ENCODE measurements at regions not wholly inside any gene's neighbourhood (a gene's known extent, or its start where the extent isn't known, plus 50 kb on each side); places are given as distances from the start of the nearest gene placed in this dataset.

DNA sequence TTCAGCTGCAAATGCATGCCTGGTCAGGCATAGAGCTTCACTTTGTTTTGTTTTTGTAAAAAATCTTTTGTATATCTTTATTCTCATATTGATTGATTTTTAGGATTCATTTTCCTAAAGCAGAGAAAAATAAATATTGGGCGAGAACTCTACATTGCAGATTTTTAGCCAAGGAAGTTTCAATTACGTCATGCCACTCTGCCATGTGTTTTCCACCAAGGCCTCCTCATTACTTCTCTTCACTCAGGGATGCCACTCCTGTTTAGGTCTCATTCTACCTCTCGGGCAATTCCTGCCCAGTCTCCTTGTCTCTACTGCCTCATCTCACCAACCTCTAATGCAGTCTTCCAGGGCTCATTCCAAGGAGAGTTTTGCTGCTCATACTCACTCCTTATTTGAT lies 497.3 kb upstream of the SPTLC3 start:
- no peaks in the 10 kb centered on the region for H4K20me1 ChIP-seq (replicated peaks; ENCODE audit: control insufficient read depth, extremely low read depth, insufficient read depth, low read length)
- no peaks in the 10 kb centered on the region for H3K36me3 ChIP-seq (ENCODE audit: control insufficient read depth in 2 of 2, extremely low read depth in 1 of 2, insufficient read depth in 2 of 2, low read length in 2 of 2)
- no peaks in the 10 kb centered on the region for H3K79me2 ChIP-seq (ENCODE audit: control insufficient read depth, insufficient read depth, low read length)
- H3K4me1 ChIP-seq (ENCODE audit: control insufficient read depth, extremely low read depth, insufficient read depth, low read length) = no peaks in the 10 kb centered on the region
- peaks cover 4% of the 10 kb centered on the region for H3K9me3 ChIP-seq (replicated peaks; ENCODE audit: control insufficient read depth, insufficient read depth, low read length)
- POLR2A ChIA-PET = no interaction called here
- H2AFZ ChIP-seq (ENCODE audit: low read depth, low read length) = no peak overlapping the region
- dilution Hi-C loops (cut with MboI; ENCODE audit: extremely low pct_ligation_motif_present, low sequenced_read_pairs) = no loop called here
- H3K4me3 ChIP-seq (replicated peaks in 1 of 3; ENCODE audit: insufficient read depth in 1 of 3, low read depth in 1 of 3, low read length in 3 of 3) = no peak overlapping the region
- H3K27me3 ChIP-seq (ENCODE audit: control insufficient read depth in 2 of 2, insufficient read depth in 2 of 2, low read length in 2 of 2) = no peaks in the 10 kb centered on the region
- intact Hi-C loops (cut with micrococcal nuclease) = no loop called here
- FAIRE-seq (no peak), DNase-seq (ENCODE audit: low read depth, low spot score) (no peak)
- no peak overlapping the region for H3K4me2 ChIP-seq (ENCODE audit: insufficient read depth, low read length)
- CTCF ChIA-PET = no interaction called here
- no peak overlapping the region for H3K9ac ChIP-seq (replicated peaks; ENCODE audit: extremely low read depth, insufficient read depth, low read length)
- H3K27ac ChIP-seq (ENCODE audit: insufficient read depth, low read depth, low read length) = no peak overlapping the region
- no peak for TF ChIP-seq EZH2 (IDR thresholded peaks at IDR 0.05; ENCODE audit: borderline replicate concordance, low read depth, low read length, severe bottlenecking)
- no peaks in the 10 kb centered on the region for H3K9me1 ChIP-seq (replicated peaks; ENCODE audit: control insufficient read depth, extremely low read depth, insufficient read depth, low read length)
- no TSS peak for BruUV-seq (replicated peaks)

DNA sequence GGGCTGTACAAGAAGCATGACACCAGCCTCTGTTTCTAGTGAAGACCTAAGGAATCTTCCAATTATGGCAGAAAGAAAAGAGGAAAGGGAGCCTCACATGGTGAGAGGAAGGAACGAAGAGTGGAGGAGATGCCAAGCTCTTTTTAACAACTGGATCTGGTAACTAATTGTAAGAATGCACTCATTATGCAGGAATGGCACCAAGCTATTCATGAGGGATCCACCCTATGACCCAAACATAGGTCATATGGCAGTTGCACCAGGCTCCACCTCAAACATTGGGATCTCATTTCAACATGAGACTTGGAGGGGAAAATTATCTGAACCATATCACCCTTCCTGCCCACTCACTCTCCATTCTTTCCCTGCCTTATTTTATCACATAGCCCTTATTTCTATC lies 496.0 kb upstream of the SPTLC3 start:
- DNase-seq (ENCODE audit: low read depth, low spot score) = no peak

More for the DNA sequence above, 496.0 kb upstream of the SPTLC3 start:
- H3K4me3 ChIP-seq (replicated peaks in 1 of 3; ENCODE audit: insufficient read depth in 1 of 3, low read depth in 1 of 3, low read length in 3 of 3) = no peak overlapping the region
- no peaks in the 10 kb centered on the region for H3K4me1 ChIP-seq (ENCODE audit: control insufficient read depth, extremely low read depth, insufficient read depth, low read length)
- no peak for FAIRE-seq
- H3K9me1 ChIP-seq (replicated peaks; ENCODE audit: control insufficient read depth, extremely low read depth, insufficient read depth, low read length) = no peaks in the 10 kb centered on the region
- no peaks in the 10 kb centered on the region for H3K27me3 ChIP-seq (ENCODE audit: control insufficient read depth in 2 of 2, insufficient read depth in 2 of 2, low read length in 2 of 2)
- H3K36me3 ChIP-seq (ENCODE audit: control insufficient read depth in 2 of 2, extremely low read depth in 1 of 2, insufficient read depth in 2 of 2, low read length in 2 of 2) = no peaks in the 10 kb centered on the region
- no peak overlapping the region for H3K9ac ChIP-seq (replicated peaks; ENCODE audit: extremely low read depth, insufficient read depth, low read length)
- no peaks in the 10 kb centered on the region for H4K20me1 ChIP-seq (replicated peaks; ENCODE audit: control insufficient read depth, extremely low read depth, insufficient read depth, low read length)
- H3K9me3 ChIP-seq (replicated peaks; ENCODE audit: control insufficient read depth, insufficient read depth, low read length) = peaks cover 4% of the 10 kb centered on the region
- no TSS peak for BruUV-seq (replicated peaks)
- dilution Hi-C loops (cut with MboI; ENCODE audit: extremely low pct_ligation_motif_present, low sequenced_read_pairs) (no loop called here), intact Hi-C loops (cut with micrococcal nuclease) (no loop called here)
- ChIA-PET CTCF (no interaction called here), POLR2A (no interaction called here)
- H3K79me2 ChIP-seq (ENCODE audit: control insufficient read depth, insufficient read depth, low read length) = no peaks in the 10 kb centered on the region
- no peak overlapping the region for H2AFZ ChIP-seq (ENCODE audit: low read depth, low read length)
- H3K27ac ChIP-seq (ENCODE audit: insufficient read depth, low read depth, low read length) = no peak overlapping the region
- H3K4me2 ChIP-seq (ENCODE audit: insufficient read depth, low read length) = no peak overlapping the region
- TF ChIP-seq EZH2 (IDR thresholded peaks at IDR 0.05; ENCODE audit: borderline replicate concordance, low read depth, low read length, severe bottlenecking) (no peak), POLR2A (IDR thresholded peaks at IDR 0.05; ENCODE audit: low read depth, low read length) (no peak), FOS (IDR thresholded peaks at IDR 0.05; ENCODE audit: borderline replicate concordance, insufficient read depth, low read length) (no peak), GATA2 (IDR thresholded peaks at IDR 0.05; ENCODE audit: insufficient read depth, insufficient read length, low read depth, low read length) (no peak), MAX (IDR thresholded peaks at IDR 0.05; ENCODE audit: insufficient read depth, insufficient read length) (no peak), JUN (IDR thresholded peaks at IDR 0.05; ENCODE audit: borderline replicate concordance, insufficient read depth, insufficient read length, low read depth) (no peak), POLR2AphosphoS5 (IDR thresholded peaks at IDR 0.05; ENCODE audit: insufficient read depth, low read depth, low read length) (no peak), MYC (IDR thresholded peaks at IDR 0.05; ENCODE audit: low read depth, low read length) (no peak), CTCF (IDR thresholded peaks at IDR 0.05; ENCODE audit: extremely low read depth in 1 of 2, insufficient read depth in 1 of 2, low read depth in 1 of 2, low read length in 2 of 2) (no peak)
